ENCODE measurements at regions not wholly inside any gene's neighbourhood (a gene's known extent, or its start where the extent isn't known, plus 50 kb on each side); places are given as distances from the start of the nearest gene placed in this dataset.
"Not testable (repeated sequence)": the region's sequence is repeated elsewhere in the genome, so short reads cannot be mapped to it uniquely, and the experiment has no call there.

DNA sequence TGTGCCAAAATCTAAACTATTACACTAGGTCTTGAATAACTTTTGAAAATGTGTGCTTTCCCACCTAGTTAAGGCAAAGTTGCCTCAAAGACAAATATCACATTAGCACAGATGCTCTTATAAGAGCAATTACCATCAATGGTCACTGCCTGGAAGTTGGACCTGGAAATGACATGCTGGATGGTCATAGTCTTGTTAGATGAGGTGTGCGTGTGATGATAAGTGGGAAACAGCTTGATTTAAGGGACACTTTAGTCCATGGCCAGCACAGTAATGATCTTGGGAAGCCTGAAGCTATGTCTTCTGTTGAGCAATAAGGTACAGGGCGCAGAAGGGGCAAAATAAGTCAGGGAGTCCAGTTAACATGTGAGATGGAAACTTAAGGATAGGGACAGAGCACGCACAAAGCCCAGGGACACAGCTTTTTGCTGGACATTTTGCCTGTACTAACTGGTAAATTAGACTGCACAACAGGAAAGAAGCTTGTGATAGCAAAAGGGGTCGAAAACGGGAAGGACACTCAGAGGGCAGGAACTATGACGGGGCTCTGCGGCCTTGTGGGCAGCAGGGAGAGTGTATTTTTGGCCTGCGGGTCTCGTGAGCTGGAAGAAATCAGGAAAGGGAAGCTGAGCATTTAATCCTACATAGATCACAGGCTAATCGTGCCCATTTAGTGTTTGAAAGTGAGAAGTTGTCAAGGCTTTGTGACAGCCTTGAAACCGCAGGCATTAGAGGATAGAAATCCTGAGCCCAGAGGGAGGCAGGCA is 66.7 kb upstream of the BMP2 start:
- TF ChIP-seq CTCF (IDR thresholded peaks at IDR 0.05; ENCODE audit: borderline replicate concordance, insufficient read depth, low read depth, low read length), result no peak
- H3K4me3 ChIP-seq (ENCODE audit: low read depth, low read length), result no peak overlapping the region

DNA sequence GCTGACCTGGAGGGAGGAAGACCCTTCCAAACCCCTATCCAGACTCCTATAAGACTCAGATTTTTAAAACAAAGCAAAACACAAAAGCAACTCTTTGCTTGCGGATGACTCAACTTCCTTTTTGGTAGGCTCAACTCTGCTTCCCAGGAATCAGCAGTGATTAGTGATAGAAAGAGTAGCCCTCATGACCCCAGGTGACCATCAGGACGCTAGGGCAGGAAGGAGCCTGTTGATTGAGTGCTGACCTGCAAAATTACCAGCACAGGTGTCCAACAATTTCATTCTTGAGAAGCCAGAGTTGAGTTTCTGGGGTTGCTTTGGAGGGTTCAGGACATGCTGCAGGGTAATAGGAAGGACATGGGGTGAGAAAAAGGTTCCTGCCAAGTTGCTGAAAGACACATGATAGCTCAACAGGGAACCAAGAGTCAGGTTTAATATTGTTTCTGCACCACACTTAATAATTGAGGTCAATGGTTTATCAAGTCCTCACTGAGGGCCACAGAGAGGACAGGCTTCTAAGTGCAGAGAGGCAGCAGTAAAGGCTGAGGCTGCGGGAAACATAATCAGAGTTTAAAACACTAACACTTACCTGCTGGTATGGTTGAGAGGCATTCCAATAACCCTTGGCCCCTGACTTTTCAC is 67.4 kb upstream of the BMP2 start:
- no peak for TF ChIP-seq CTCF (IDR thresholded peaks at IDR 0.05; ENCODE audit: borderline replicate concordance, insufficient read depth, low read depth, low read length)
- H3K4me3 ChIP-seq (ENCODE audit: low read depth, low read length), result no peak overlapping the region

GRCh38 chr20:6698723-6699122 is 68.8 kb upstream of the BMP2 start:
- no peak overlapping the region for H3K4me3 ChIP-seq (ENCODE audit: low read depth, low read length)
- TF ChIP-seq CTCF (IDR thresholded peaks at IDR 0.05; ENCODE audit: borderline replicate concordance, insufficient read depth, low read depth, low read length), result no peak

DNA sequence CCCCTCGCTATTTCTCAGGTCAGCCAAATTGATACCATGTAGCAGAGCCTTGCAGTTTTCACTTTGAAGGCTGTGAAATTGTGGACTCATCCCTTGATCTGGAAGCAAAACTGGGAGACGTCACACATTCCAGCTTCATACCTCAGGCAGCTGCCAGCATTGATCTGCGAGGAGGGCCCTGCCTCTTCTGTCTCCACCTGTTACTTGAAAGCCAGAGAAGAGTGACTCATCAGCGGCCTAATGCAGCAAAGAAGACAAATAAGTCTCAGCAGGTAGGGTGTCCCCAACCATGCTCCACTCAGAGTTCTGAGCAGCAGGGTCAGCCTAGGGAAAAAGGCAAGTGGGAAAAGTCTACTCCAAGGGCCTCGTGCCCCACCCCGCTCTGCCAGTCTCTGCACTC is 69.4 kb upstream of the BMP2 start:
- H3K4me3 ChIP-seq (ENCODE audit: low read depth, low read length), result no peak overlapping the region
- TF ChIP-seq CTCF (IDR thresholded peaks at IDR 0.05; ENCODE audit: borderline replicate concordance, insufficient read depth, low read depth, low read length), result no peak

- no peak for TF ChIP-seq CTCF (IDR thresholded peaks at IDR 0.05; ENCODE audit: borderline replicate concordance, insufficient read depth, low read depth, low read length)
Observed at GRCh38 chr20:6697228-6697972, 70.1 kb upstream of the BMP2 start.

DNA sequence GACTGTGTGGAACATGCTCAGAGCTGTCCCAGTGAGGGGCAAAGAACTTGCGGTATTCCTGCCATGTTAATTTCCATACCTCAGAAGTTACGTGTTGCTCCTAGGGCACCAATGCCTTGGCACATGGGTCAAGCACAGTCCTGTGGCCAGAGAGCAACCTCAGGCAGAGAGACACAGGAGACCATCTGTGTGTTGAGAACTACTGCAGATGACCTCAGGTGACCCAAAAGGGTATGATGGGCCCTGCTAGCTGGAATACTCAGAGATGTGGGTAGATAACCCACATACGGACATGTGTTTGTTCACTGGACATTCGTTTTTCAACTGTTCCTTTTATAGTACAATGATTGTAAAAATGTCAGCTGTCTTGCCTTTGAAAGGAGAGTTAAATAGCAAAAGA is 71.5 kb upstream of the BMP2 start:
- H3K4me3 ChIP-seq (ENCODE audit: low read depth, low read length), result no peak overlapping the region
- no peak for TF ChIP-seq CTCF (IDR thresholded peaks at IDR 0.05; ENCODE audit: borderline replicate concordance, insufficient read depth, low read depth, low read length)

More at GRCh38 chr20:6697228-6697972, 70.1 kb upstream of the BMP2 start:
- H3K4me3 ChIP-seq (ENCODE audit: low read depth, low read length), result no peak overlapping the region

- not testable (repeated sequence) for H3K4me3 ChIP-seq (ENCODE audit: low read depth, low read length)
Observed at GRCh38 chr20:6693808-6694198, 73.7 kb upstream of the BMP2 start.

Data from GM12875 (cell line).